HL-60 (cell line): ENCODE measurements at regions not wholly inside any gene's neighbourhood (a gene's known extent, or its start where the extent isn't known, plus 50 kb on each side); places are given as distances from the start of the nearest gene placed in this dataset.

Experiments used
- CTCF ChIP-seq: IDR thresholded peaks from one replicate; pipeline ENCODE4 v1.5.1; 2011; ENCODE audit warnings: low read length, control low read depth, inconsistent platforms; ENCODE audit not compliant: insufficient read depth
- POLR2AphosphoS5 ChIP-seq: IDR thresholded peaks from 2 replicates; pipeline ENCODE4 v1.6.1; 2012; ENCODE audit warnings: low read depth

GRCh38 chr5:2027790-2028189, 145.1 kb upstream of the IRX4 start:
- TF ChIP-seq POLR2AphosphoS5 (no peak), CTCF (no peak)
